H9 (cell line): ENCODE measurements at regions not wholly inside any gene's neighbourhood (a gene's known extent, or its start where the extent isn't known, plus 50 kb on each side); places are given as distances from the start of the nearest gene placed in this dataset.

ENCODE experiments used
- DNase-seq: peaks from one replicate; pipeline ENCODE4 v3.0.0-alpha.2; 2017
- H2AFZ ChIP-seq: one replicate; pipeline ENCODE4 v1.6.1; 2013; ENCODE audit warnings: mild to moderate bottlenecking, low read length, control low read depth, moderate library complexity
- H2AK5ac ChIP-seq: 2 replicates; pipeline ENCODE4 v1.6.1; 2013; ENCODE audit warnings: low read length, control low read depth, mixed read lengths; ENCODE audit not compliant: insufficient read length
- H2BK120ac ChIP-seq: one replicate; pipeline ENCODE4 v1.6.1; 2013; ENCODE audit warnings: low read depth, mild to moderate bottlenecking, low read length, control low read depth, inconsistent platforms; ENCODE audit not compliant: poor library complexity, severe bottlenecking
- H2BK12ac ChIP-seq: 2 replicates; pipeline ENCODE4 v1.6.1; 2013; ENCODE audit warnings: low read length, control low read depth, mixed read lengths, low read depth; ENCODE audit not compliant: insufficient read length
- H2BK15ac ChIP-seq: 2 replicates; pipeline ENCODE4 v1.6.1; 2013; ENCODE audit warnings: low read depth, low read length, control low read depth
- H2BK20ac ChIP-seq: one replicate; pipeline ENCODE4 v1.6.1; 2013; ENCODE audit warnings: low read depth, mild to moderate bottlenecking, low read length, control low read depth, inconsistent platforms; ENCODE audit not compliant: poor library complexity, severe bottlenecking
- H2BK5ac ChIP-seq: 2 replicates; pipeline ENCODE4 v1.6.1; 2013; ENCODE audit warnings: low read length, control low read depth, mixed read lengths; ENCODE audit not compliant: insufficient read length
- H3K14ac ChIP-seq: 2 replicates; pipeline ENCODE4 v1.6.1; 2013; ENCODE audit warnings: low read length, control low read depth; ENCODE audit not compliant: insufficient read depth
- H3K18ac ChIP-seq: 2 replicates; pipeline ENCODE4 v1.6.1; 2013; ENCODE audit warnings: low read depth, mild to moderate bottlenecking, mixed read lengths, low read length, control low read depth; ENCODE audit not compliant: insufficient read length
- H3K23ac ChIP-seq: 2 replicates; pipeline ENCODE4 v1.6.1; 2013; ENCODE audit warnings: low read length, control low read depth, mixed read lengths, low read depth; ENCODE audit not compliant: insufficient read length
- H3K23me2 ChIP-seq: 2 replicates; pipeline ENCODE4 v1.6.1; 2013; ENCODE audit warnings: low read depth, mild to moderate bottlenecking, mixed read lengths, low read length, control low read depth; ENCODE audit not compliant: insufficient read length, poor library complexity, severe bottlenecking
- H3K27ac ChIP-seq: 2 replicates; pipeline ENCODE4 v1.5.1; 2013; ENCODE audit warnings: low read length, control low read depth, mixed read lengths, low read depth; ENCODE audit not compliant: insufficient read length
- H3K27me3 ChIP-seq: 2 replicates; pipeline ENCODE4 v1.6.1; 2013; ENCODE audit warnings: low read length, control low read depth, inconsistent platforms; ENCODE audit not compliant: insufficient read depth
- H3K4ac ChIP-seq: 2 replicates; pipeline ENCODE4 v1.6.1; 2013; ENCODE audit warnings: low read depth, mild to moderate bottlenecking, control low read depth, inconsistent platforms, low read length, moderate library complexity
- H3K4me1 ChIP-seq: 2 replicates; pipeline ENCODE4 v1.6.1; 2013; ENCODE audit warnings: low read length, control low read depth, inconsistent platforms; ENCODE audit not compliant: insufficient read depth
- H3K4me2 ChIP-seq: 2 replicates; pipeline ENCODE4 v1.6.1; 2013; ENCODE audit warnings: low read length, control low read depth, mixed read lengths; ENCODE audit not compliant: insufficient read length, insufficient read depth
- H3K56ac ChIP-seq: 2 replicates; pipeline ENCODE4 v1.6.1; 2013; ENCODE audit warnings: low read depth, mild to moderate bottlenecking, mixed read lengths, low read length, control low read depth; ENCODE audit not compliant: insufficient read length
- H3K79me1 ChIP-seq: 2 replicates; pipeline ENCODE4 v1.6.1; 2013; ENCODE audit warnings: low read depth, mild to moderate bottlenecking, moderate library complexity, low read length, control low read depth, inconsistent platforms; ENCODE audit not compliant: insufficient read depth, poor library complexity, severe bottlenecking
- H3K79me2 ChIP-seq: 2 replicates; pipeline ENCODE4 v1.6.1; 2013; ENCODE audit warnings: low read length, control low read depth, inconsistent platforms; ENCODE audit not compliant: insufficient read depth
- H3K9ac ChIP-seq: 2 replicates; pipeline ENCODE4 v1.6.1; 2013; ENCODE audit warnings: low read length, control low read depth, mixed read lengths; ENCODE audit not compliant: insufficient read length; ENCODE audit errors: extremely low read depth
- H3K9me3 ChIP-seq: one replicate; pipeline ENCODE4 v1.6.1; 2013; ENCODE audit warnings: low read depth, low read length, inconsistent platforms; ENCODE audit not compliant: control insufficient read depth
- H3T11ph ChIP-seq: one replicate; pipeline ENCODE4 v1.6.1; 2013; ENCODE audit warnings: mild to moderate bottlenecking, low read length, control low read depth, inconsistent platforms
- H4K20me1 ChIP-seq: one replicate; pipeline ENCODE4 v1.6.1; 2013; ENCODE audit not compliant: control insufficient read depth, insufficient read length, insufficient read depth
- H4K5ac ChIP-seq: 2 replicates; pipeline ENCODE4 v1.6.1; 2013; ENCODE audit warnings: low read depth, mild to moderate bottlenecking, mixed read lengths, low read length, control low read depth; ENCODE audit not compliant: insufficient read length
- H4K8ac ChIP-seq: replicated peaks from 2 replicates; pipeline ENCODE4 v1.6.1; 2013; ENCODE audit warnings: low read length, control low read depth, mixed read lengths, low read depth; ENCODE audit not compliant: insufficient read length
- H4K91ac ChIP-seq: 2 replicates; pipeline ENCODE4 v1.6.1; 2013; ENCODE audit warnings: low read depth, mild to moderate bottlenecking, moderate library complexity, mixed read lengths, low read length, control low read depth; ENCODE audit not compliant: insufficient read length
- H3K27ac Mint-ChIP-seq, 3 experiments: 2 replicates in 2 of 3; 3 replicates in 1 of 3; pipeline ENCODE4 v1.8.0; 2020 to 2021; ENCODE audit warnings: mixed read lengths in 3 of 3, mild to moderate bottlenecking in 1 of 3, moderate library complexity in 1 of 3
- H3K27me3 Mint-ChIP-seq: 2 replicates; pipeline ENCODE4 v1.8.0; 2021; ENCODE audit warnings: low read depth, mild to moderate bottlenecking, moderate library complexity, mixed read lengths
- H3K36me3 Mint-ChIP-seq, 3 experiments: 2 replicates in 2 of 3; 3 replicates in 1 of 3; pipeline ENCODE4 v1.8.0; 2020 to 2021; ENCODE audit warnings: low read depth in 3 of 3, mixed read lengths in 3 of 3; ENCODE audit not compliant: insufficient read depth in 1 of 3
- H3K4me1 Mint-ChIP-seq, 2 experiments: 2 replicates each; pipeline ENCODE4 v1.8.0; 2020; ENCODE audit warnings: mixed read lengths in 2 of 2
- H3K4me3 Mint-ChIP-seq, 2 experiments: 2 replicates in 1 of 2; 3 replicates in 1 of 2; pipeline ENCODE4 v1.8.0; 2020 to 2021; ENCODE audit warnings: mild to moderate bottlenecking in 2 of 2, mixed read lengths in 2 of 2, moderate library complexity in 1 of 2
- H3K9me3 Mint-ChIP-seq, 2 experiments: 2 replicates in 1 of 2; 3 replicates in 1 of 2; pipeline ENCODE4 v1.8.0; 2020; ENCODE audit warnings: mild to moderate bottlenecking in 2 of 2, mixed read lengths in 2 of 2, moderate library complexity in 1 of 2
- WGBS: extraction: QIAGEN DNeasy Blood & Tissue Kit; methylation state at CpG from one replicate; pipeline ENCODE4 v1.1.7; 2013; ENCODE audit warnings: missing lambda C conversion rate, low lambda C conversion rate, mixed read lengths; ENCODE audit not compliant: insufficient read length; ENCODE audit errors: extremely low coverage; 5-methylcytosine and 5-hydroxymethylcytosine counted together
- TF ChIP-seq, protein P1 (sequence below): fragments of 200-600 bp; sonication (generic); conservative IDR thresholded peaks from 3 replicates; pipeline ENCODE4 v1.8.0; 2021; ENCODE audit warnings: antibody characterized with exemption, mild to moderate bottlenecking

DNA sequence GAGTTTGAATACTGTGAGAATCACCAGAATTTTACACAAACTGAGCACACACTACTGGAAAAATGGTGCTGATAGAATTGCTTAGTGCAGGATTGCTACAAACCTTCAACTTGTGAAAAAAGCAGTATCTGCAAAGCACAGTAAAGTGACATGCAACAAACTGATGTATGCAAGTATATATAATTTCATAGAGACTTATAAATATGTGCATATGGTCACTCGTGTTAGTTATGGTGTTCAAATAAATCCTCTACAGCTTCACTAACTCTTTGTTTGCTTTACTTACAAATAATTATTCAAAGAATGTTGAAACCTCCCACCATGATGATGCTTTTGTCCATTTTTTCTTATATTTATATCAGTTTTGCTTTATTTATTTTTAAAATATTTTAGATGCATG, 1130.9 kb upstream of the CELF2 start:
- Histone ChIP-seq H2BK5ac (no peak overlapping the region), H3K27me3 (no peaks in the 10 kb centered on the region), H3K79me2 (no peaks in the 10 kb centered on the region), H4K8ac (no peak overlapping the region), H3K9ac (no peak overlapping the region), H3K4me1 (no peaks in the 10 kb centered on the region), H2AFZ (no peak overlapping the region), H2BK120ac (no peak overlapping the region), H3K9me3 (peaks cover 5% of the 10 kb centered on the region), H2BK15ac (no peak overlapping the region), H2BK12ac (no peak overlapping the region), H3K56ac (no peak overlapping the region), H2BK20ac (no peak overlapping the region), H3K23ac (no peak overlapping the region), H3K79me1 (no peaks in the 10 kb centered on the region), H3K27ac (no peak overlapping the region), H4K91ac (no peak overlapping the region), H3K14ac (no peak overlapping the region), H4K5ac (no peak overlapping the region), H3K18ac (no peak overlapping the region), H4K20me1 (no peaks in the 10 kb centered on the region), H3K4ac (no peak overlapping the region), H3K23me2 (no peaks in the 10 kb centered on the region), H3K4me2 (no peak overlapping the region), H2AK5ac (no peak overlapping the region), H3T11ph (no peak overlapping the region)
- Mint-ChIP-seq H3K9me3 (peaks cover 14 to 18% of the 10 kb centered on the region in 2 experiments; a peak in 3 of 5 replicates), H3K36me3 (peaks cover 3 to 14% (median 11%) of the 10 kb centered on the region in 3 experiments; a peak in 5 of 7 replicates), H3K4me1 (no peaks in the 10 kb centered on the region), H3K27ac (no peak overlapping the region), H3K27me3 (no peaks in the 10 kb centered on the region), H3K4me3 (no peak overlapping the region)
- TF ChIP-seq, protein P1, sequence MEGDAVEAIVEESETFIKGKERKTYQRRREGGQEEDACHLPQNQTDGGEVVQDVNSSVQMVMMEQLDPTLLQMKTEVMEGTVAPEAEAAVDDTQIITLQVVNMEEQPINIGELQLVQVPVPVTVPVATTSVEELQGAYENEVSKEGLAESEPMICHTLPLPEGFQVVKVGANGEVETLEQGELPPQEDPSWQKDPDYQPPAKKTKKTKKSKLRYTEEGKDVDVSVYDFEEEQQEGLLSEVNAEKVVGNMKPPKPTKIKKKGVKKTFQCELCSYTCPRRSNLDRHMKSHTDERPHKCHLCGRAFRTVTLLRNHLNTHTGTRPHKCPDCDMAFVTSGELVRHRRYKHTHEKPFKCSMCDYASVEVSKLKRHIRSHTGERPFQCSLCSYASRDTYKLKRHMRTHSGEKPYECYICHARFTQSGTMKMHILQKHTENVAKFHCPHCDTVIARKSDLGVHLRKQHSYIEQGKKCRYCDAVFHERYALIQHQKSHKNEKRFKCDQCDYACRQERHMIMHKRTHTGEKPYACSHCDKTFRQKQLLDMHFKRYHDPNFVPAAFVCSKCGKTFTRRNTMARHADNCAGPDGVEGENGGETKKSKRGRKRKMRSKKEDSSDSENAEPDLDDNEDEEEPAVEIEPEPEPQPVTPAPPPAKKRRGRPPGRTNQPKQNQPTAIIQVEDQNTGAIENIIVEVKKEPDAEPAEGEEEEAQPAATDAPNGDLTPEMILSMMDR: no peak
- DNase-seq: no peak
- WGBS: no CpG with 5 or more reads among the region's 1 CpG
